VCaP (cell line): ENCODE measurements at regions not wholly inside any gene's neighbourhood (a gene's known extent, or its start where the extent isn't known, plus 50 kb on each side); places are given as distances from the start of the nearest gene placed in this dataset.

Source experiments
- H3K27ac ChIP-seq: fragments of 450-650 bp; 2 replicates; pipeline ENCODE4 v1.5.1; 2017
- CTCF ChIP-seq: fragments of 450-650 bp; conservative IDR thresholded peaks from 2 replicates; pipeline ENCODE4 v1.5.1; 2017; ENCODE audit warnings: mild to moderate bottlenecking, moderate library complexity

GRCh38 chr6:66861007-66861541 is 1154.0 kb upstream of the EYS start:
- H3K27ac ChIP-seq = no peak overlapping the region
- TF ChIP-seq CTCF = no peak

DNA sequence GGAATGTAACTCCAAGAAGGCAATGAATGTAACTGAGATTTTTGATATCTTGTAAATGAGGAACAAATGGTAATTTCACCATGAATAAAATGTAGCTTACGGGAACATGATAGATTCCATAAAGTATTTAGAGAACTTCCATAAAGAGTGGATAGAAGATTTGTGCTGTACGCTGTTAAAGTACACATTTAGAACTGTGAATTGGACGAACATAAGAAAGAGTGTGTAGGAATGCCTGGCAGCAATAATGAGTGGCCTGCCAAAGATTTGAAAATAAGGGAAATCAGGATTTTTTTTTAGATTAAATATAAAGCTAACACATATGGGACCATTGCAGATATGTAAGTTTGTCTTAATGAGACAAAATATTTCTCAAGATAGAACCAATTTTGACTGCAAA is 1153.3 kb upstream of the EYS start:
- H3K27ac ChIP-seq = no peak overlapping the region
- TF ChIP-seq CTCF = no peak

DNA sequence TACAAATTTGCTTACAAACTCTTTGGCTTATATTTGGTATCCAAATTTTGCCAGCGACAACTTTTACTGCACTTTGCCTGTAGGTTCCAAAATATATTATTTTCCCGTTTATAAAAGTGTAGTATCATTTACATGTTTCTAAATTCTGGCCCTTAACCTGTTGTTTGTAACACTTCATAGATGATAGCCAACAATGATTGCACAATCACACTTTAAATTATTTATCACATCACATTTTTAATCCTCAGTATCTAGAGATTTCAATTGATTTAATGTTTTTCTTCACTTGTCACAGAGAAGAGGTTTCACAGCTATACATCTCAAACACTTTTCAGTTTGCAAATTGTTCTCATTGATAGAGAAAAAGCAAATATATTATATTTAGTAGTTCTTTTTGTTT is 1151.2 kb upstream of the EYS start:
- no peak for TF ChIP-seq CTCF
- H3K27ac ChIP-seq = no peak overlapping the region

DNA sequence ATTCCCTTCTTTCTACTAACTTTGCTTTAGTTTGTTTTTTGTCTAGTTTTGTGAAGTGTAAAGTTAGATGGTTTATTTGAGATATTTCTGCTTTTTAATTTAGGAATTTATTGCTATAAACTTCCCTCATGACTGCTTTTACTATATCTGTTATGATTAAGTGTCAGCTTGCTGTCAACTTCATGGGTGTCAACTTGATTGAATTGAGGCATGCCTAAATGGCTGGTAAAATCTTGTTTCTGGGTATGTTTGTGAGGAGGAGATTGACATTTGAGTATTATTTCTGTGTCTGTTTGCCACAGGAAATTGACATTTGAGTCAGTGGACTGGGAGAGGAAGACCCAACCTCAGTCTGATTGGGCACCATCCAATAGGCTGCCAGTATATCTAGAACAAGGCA is 1147.0 kb upstream of the EYS start:
- TF ChIP-seq CTCF = no peak
- H3K27ac ChIP-seq = no peak overlapping the region

- no peak for TF ChIP-seq CTCF
Observed at GRCh38 chr6:66851930-66852329, 1144.9 kb upstream of the EYS start.

DNA sequence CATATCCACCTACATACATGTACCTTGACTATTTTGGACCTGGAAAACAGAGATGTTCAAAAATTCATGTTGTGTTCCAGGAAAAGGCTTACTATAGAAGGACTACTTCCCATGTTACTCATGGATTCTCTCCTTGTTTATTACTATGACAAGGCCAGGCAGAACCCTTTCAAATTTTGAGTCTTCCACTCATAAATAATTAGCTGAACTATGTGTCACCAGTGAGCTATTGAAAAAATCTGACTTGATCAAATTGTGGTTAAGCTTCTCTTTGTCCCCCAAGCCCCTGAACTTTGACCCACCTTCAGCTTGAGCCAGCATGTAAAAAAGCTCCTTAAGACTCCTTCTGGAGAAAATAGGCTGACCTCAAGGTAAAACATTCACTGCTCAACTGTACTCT is 1142.8 kb upstream of the EYS start:
- no peak overlapping the region for H3K27ac ChIP-seq
- no peak for TF ChIP-seq CTCF

More at GRCh38 chr6:66851930-66852329, 1144.9 kb upstream of the EYS start:
- no peak overlapping the region for H3K27ac ChIP-seq

- no peak for TF ChIP-seq CTCF
- no peak overlapping the region for H3K27ac ChIP-seq
Observed at GRCh38 chr6:66848244-66848953, 1141.4 kb upstream of the EYS start.
